ENCODE measurements at regions not wholly inside any gene's neighbourhood (a gene's known extent, or its start where the extent isn't known, plus 50 kb on each side); places are given as distances from the start of the nearest gene placed in this dataset.
"Not testable (repeated sequence)": the region's sequence is repeated elsewhere in the genome, so short reads cannot be mapped to it uniquely, and the experiment has no call there.

DNA sequence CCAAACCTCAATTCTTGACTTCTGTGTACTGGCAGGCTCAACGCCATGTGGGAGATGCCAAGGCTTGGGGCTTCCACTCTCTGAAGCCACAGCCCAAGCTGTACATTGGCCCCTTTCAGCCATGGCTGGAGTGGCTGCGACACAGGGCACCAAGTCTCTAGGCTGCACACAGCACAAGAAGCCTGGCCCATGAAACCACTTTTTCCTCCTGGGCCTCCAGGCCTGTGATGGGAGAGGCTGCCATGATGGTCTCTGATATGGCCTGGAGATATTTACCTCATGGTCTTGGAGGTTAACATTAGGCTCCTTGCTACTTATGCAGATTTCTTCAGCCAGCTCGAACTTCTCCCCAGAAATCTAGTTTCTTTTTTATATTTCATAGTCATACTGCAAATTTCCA lies 724.1 kb downstream of the RNF144A start:
- not testable (repeated sequence) for H3K9ac ChIP-seq (ENCODE audit: low read depth, low read length); H3K27me3 ChIP-seq (ENCODE audit: insufficient read depth, low read length); H3K27ac ChIP-seq (ENCODE audit: low read length); H3K36me3 ChIP-seq (ENCODE audit: insufficient read depth, low read depth, low read length); H3K4me1 ChIP-seq (ENCODE audit: insufficient read depth, low read length); H3K4me3 ChIP-seq (ENCODE audit: low read length)
- peaks cover 33% of the 10 kb centered on the region for H3K9me3 ChIP-seq (ENCODE audit: insufficient read depth, low read depth, low read length)

DNA sequence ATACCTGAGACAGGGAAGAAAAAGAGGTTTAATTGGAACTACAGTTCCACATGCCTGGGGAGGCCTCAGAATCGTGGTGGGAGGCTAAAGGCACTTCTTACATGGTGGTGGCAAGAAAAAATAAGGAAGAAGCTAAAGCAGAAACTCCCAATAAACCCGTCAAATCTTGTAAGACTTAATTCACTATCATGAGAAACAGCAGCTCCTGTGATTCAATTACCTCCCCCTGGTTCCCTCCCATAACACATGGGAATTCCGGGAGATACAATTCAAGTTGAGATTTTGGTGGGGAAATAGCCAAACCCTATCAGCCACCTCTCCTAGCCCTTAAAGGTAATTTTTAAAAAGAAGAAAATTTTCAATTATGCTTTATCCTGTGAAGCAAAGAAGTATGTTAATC lies 728.8 kb downstream of the RNF144A start:
- no peaks in the 10 kb centered on the region for H3K27me3 ChIP-seq (ENCODE audit: insufficient read depth, low read length)
- no peak overlapping the region for H3K9ac ChIP-seq (ENCODE audit: low read depth, low read length)
- no peaks in the 10 kb centered on the region for H3K36me3 ChIP-seq (ENCODE audit: insufficient read depth, low read depth, low read length)
- no peak overlapping the region for H3K4me3 ChIP-seq (ENCODE audit: low read length)
- no peak overlapping the region for H3K27ac ChIP-seq (ENCODE audit: low read length)
- peaks cover 19% of the 10 kb centered on the region for H3K9me3 ChIP-seq (ENCODE audit: insufficient read depth, low read depth, low read length)
- no peaks in the 10 kb centered on the region for H3K4me1 ChIP-seq (ENCODE audit: insufficient read depth, low read length)

DNA sequence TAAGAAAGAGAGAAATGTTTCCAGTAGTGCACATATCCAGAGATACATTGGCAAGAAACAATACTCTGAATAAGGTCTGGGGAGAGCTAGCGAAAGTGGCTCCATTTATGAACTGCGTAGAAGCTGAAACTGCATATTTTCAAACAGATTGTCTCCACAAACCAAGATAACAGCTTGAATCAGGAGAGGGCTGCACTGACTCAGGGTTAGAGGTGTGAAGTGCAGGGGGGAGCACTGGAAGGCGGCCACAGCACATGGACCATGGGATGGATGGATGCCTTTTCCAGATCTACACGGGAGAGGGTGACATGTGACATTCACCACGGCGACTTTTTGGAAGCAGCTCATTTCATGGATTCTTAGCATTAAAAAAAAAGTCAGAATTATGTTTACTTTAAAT lies 729.4 kb downstream of the RNF144A start:
- Histone ChIP-seq H3K9ac (ENCODE audit: low read depth, low read length) (no peak overlapping the region), H3K36me3 (ENCODE audit: insufficient read depth, low read depth, low read length) (no peaks in the 10 kb centered on the region), H3K27me3 (ENCODE audit: insufficient read depth, low read length) (no peaks in the 10 kb centered on the region), H3K4me1 (ENCODE audit: insufficient read depth, low read length) (no peaks in the 10 kb centered on the region), H3K4me3 (ENCODE audit: low read length) (no peak overlapping the region), H3K9me3 (ENCODE audit: insufficient read depth, low read depth, low read length) (peaks cover 13% of the 10 kb centered on the region; the same call in 1 of the 2 replicates), H3K27ac (ENCODE audit: low read length) (no peak overlapping the region)

DNA sequence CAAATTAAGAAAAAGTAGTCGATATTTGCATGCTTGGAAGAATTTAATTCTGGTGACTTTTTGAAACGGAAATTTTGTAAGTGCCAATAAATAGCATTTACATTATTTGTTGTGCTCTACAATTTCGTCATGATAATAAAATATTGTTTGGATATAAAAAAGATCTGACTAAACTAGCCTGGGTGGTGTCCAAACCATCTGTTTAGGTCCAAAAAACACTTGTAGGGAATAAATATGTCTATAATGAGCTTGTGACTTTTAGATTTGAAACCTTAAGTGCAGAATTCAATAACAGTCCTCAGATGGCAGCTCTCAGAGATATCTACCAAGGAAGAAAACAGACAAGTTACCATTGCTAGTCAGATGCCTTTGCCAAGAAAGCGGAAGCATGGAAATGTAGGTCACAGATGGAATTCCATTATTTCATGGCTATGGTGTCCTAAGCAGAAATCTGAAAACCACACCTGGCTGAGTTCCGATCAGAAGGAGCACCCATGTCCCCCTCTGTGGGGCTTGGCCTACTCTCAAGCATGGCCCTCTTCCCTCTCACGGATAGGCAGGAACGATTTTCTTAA lies 731.1 kb downstream of the RNF144A start:
- Histone ChIP-seq H3K9me3 (ENCODE audit: insufficient read depth, low read depth, low read length) (peaks cover 7% of the 10 kb centered on the region), H3K36me3 (ENCODE audit: insufficient read depth, low read depth, low read length) (no peaks in the 10 kb centered on the region), H3K4me1 (ENCODE audit: insufficient read depth, low read length) (no peaks in the 10 kb centered on the region), H3K27ac (ENCODE audit: low read length) (no peak overlapping the region), H3K9ac (ENCODE audit: low read depth, low read length) (no peak overlapping the region), H3K4me3 (ENCODE audit: low read length) (no peak overlapping the region), H3K27me3 (ENCODE audit: insufficient read depth, low read length) (no peaks in the 10 kb centered on the region)

DNA sequence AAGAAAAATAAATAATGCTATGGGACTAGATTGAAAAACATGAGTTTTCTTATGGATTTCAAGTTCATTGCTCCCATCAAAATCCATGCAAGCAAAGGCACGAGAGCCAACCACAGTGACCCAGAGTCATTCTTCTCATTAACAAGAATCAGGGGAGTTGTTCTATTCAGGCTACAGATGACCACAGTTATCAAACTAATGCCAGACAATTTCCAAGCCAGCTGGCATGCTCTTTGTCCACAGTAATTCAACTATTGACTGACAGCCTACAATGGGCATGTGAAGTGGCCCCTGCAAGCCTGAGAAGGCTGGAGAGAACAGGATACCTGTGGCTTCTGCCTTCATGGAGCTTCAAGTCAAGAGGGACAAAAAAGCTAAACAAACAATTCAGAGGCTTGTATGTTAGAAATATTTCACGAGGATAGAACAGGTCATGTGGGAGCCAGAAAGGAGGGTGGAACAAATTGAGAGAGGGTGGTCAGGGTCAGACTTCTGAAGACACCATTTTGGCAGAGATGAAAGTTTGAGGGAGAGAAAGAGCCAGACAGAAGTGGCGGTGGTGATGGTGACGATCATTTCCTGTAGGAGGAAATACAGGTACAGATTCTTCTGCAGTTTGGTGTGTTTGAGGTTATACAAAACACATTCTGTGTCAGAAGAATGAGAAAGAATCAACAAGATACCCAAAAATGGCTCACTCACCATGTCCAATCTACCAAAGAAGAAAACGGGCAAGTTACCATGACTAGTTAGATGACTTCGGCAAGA lies 732.4 kb downstream of the RNF144A start:
- no peak overlapping the region for H3K27ac ChIP-seq (ENCODE audit: low read length)
- no peak overlapping the region for H3K4me3 ChIP-seq (ENCODE audit: low read length)
- peaks cover 20% of the 10 kb centered on the region for H3K9me3 ChIP-seq (ENCODE audit: insufficient read depth, low read depth, low read length)
- H3K4me1 ChIP-seq (ENCODE audit: insufficient read depth, low read length) = no peaks in the 10 kb centered on the region
- H3K27me3 ChIP-seq (ENCODE audit: insufficient read depth, low read length) = no peaks in the 10 kb centered on the region
- no peaks in the 10 kb centered on the region for H3K36me3 ChIP-seq (ENCODE audit: insufficient read depth, low read depth, low read length)
- H3K9ac ChIP-seq (ENCODE audit: low read depth, low read length) = no peak overlapping the region

DNA sequence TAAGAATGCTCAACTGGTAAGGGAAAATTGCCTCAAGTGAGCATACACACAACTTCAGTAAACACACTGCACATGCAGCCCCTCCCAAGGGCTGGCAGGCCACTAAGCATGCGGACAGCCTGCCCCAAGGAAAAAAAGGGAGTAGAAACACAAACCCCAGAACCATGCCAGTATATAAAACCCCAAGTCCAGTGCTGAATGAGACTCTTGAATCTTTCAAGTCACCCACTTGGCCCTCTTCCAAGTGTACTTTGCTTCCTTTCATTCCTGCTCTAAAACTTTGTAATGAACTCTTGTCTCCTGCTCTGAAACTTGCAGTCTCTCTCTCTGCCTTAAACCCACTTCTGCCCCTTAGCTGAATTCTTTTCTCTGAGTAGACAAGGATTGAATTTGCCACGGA lies 736.4 kb downstream of the RNF144A start:
- no peak overlapping the region for H3K9ac ChIP-seq (ENCODE audit: low read depth, low read length)
- H3K36me3 ChIP-seq (ENCODE audit: insufficient read depth, low read depth, low read length) = no peaks in the 10 kb centered on the region
- H3K27ac ChIP-seq (ENCODE audit: low read length) = no peak overlapping the region
- H3K27me3 ChIP-seq (ENCODE audit: insufficient read depth, low read length) = no peaks in the 10 kb centered on the region
- no peak overlapping the region for H3K4me3 ChIP-seq (ENCODE audit: low read length)
- no peaks in the 10 kb centered on the region; the same call in 1 of the 2 replicates for H3K4me1 ChIP-seq (ENCODE audit: insufficient read depth, low read length)
- H3K9me3 ChIP-seq (ENCODE audit: insufficient read depth, low read depth, low read length) = peaks cover 20% of the 10 kb centered on the region

DNA sequence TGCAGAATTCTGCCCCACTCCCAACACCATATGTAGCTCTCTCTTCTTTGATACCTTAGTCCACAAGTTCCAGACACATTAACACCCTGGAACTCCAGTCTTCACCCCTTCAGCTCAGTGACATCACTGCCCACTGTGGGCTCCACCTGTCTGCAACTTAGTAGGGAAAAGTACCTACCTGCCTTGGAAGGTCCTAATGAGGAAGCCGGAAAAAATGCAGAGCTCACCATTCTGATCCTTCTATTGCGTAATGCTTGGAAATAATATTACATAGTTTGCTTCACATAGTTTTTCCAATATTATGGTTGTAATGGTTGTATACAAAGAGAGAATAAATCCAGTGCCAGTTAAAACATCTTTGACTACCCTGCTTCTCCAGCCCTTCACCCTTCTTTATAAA lies 738.4 kb downstream of the RNF144A start:
- Histone ChIP-seq H3K27me3 (ENCODE audit: insufficient read depth, low read length) (no peaks in the 10 kb centered on the region), H3K9ac (ENCODE audit: low read depth, low read length) (no peak overlapping the region), H3K27ac (ENCODE audit: low read length) (no peak overlapping the region), H3K36me3 (ENCODE audit: insufficient read depth, low read depth, low read length) (no peaks in the 10 kb centered on the region), H3K4me1 (ENCODE audit: insufficient read depth, low read length) (no peaks in the 10 kb centered on the region; the same call in 1 of the 2 replicates), H3K9me3 (ENCODE audit: insufficient read depth, low read depth, low read length) (peaks cover 23% of the 10 kb centered on the region), H3K4me3 (ENCODE audit: low read length) (no peak overlapping the region)

DNA sequence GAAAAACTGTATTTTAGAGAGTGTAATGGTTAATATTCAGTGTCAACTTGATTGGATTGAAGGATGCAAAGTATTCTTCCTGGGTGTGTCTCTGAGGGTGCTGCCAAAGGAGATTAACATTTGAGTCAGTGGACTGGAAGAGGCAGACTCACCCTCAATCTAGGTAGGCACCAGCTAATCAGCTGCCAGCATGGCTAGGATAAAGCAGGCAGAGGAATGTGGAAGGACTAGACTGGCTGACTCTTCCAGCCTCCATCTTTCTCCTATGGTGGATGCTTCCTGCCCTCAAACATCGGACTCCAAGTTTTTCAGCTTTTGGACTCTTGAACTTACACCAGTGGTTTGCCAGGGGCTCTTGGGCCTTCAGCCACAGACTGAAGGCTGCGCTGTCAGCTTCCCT lies 740.3 kb downstream of the RNF144A start:
- H3K4me1 ChIP-seq (ENCODE audit: insufficient read depth, low read length); H3K4me3 ChIP-seq (ENCODE audit: low read length); H3K27me3 ChIP-seq (ENCODE audit: insufficient read depth, low read length); H3K9ac ChIP-seq (ENCODE audit: low read depth, low read length); H3K36me3 ChIP-seq (ENCODE audit: insufficient read depth, low read depth, low read length); H3K27ac ChIP-seq (ENCODE audit: low read length): not testable (repeated sequence)
- peaks cover 20% of the 10 kb centered on the region for H3K9me3 ChIP-seq (ENCODE audit: insufficient read depth, low read depth, low read length)

DNA sequence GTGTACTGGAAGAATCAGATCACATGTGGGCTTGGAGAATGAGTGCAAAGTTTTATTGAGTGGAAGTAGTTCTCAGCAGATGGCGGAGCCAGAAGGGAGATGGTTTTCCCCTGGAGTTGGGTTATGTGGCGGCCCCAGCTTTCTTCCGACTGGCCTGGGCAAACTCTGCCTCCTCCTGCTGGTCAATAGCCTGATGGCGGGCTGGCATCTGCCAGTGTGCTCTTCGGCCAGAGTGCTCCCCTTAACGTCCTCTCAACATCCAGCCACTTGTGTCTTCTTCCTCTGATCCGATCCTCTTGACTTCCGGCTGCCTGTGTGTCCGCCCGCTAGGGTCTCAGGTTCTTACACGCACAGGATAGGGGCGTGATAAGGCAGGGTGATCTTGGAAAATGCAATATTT lies 741.3 kb downstream of the RNF144A start:
- H3K4me3 ChIP-seq (ENCODE audit: low read length) = no peak overlapping the region
- no peaks in the 10 kb centered on the region; the same call in 1 of the 2 replicates for H3K4me1 ChIP-seq (ENCODE audit: insufficient read depth, low read length)
- H3K9me3 ChIP-seq (ENCODE audit: insufficient read depth, low read depth, low read length) = peaks cover 14% of the 10 kb centered on the region
- no peaks in the 10 kb centered on the region for H3K36me3 ChIP-seq (ENCODE audit: insufficient read depth, low read depth, low read length)
- H3K9ac ChIP-seq (ENCODE audit: low read depth, low read length) = no peak overlapping the region
- H3K27ac ChIP-seq (ENCODE audit: low read length) = no peak overlapping the region
- H3K27me3 ChIP-seq (ENCODE audit: insufficient read depth, low read length) = no peaks in the 10 kb centered on the region

DNA sequence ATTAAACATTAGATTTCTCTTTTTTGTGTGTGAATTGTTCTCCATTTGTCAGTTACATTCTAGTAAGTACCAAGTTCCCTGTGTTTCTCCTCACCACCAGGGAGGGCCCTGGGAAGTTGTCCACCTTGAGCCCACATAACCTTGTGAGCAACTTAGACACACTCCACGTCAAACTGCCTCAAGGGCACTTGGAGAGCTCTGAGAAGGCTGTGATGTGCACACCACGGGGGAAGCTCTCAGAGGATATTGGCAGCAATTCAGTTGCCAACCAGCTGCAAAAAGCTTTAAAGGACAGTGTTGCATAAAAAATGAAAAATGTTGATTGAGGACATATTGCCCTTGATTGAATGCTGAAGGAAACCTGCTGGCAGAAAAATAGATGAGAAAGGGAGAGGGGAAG lies 743.6 kb downstream of the RNF144A start:
- Histone ChIP-seq H3K27me3 (ENCODE audit: insufficient read depth, low read length) (no peaks in the 10 kb centered on the region), H3K4me3 (ENCODE audit: low read length) (no peak overlapping the region)

DNA sequence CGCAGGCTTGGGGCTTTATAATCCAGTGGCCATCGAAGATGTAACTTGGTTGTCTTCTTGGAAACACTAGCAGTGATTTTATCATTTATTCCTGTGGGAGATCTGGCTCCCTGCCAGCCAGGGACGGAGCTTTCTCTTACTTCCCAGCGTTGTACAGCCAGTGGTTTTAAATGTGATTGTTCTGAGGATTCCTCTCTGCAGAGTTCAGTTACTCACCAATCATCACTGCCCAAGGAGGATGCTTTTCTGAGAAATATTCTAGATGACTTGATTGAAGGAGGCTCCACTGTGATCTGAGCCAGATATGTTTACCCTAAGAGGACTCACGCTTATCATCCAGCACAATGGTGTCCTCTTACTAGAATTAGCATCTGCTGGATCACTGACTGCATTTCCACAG lies 744.3 kb downstream of the RNF144A start:
- Histone ChIP-seq H3K9ac (ENCODE audit: low read depth, low read length) (no peak overlapping the region), H3K9me3 (ENCODE audit: insufficient read depth, low read depth, low read length) (peaks cover 4% of the 10 kb centered on the region; the same call in 1 of the 2 replicates), H3K4me3 (ENCODE audit: low read length) (no peak overlapping the region), H3K4me1 (ENCODE audit: insufficient read depth, low read length) (no peaks in the 10 kb centered on the region; the same call in 1 of the 2 replicates), H3K27me3 (ENCODE audit: insufficient read depth, low read length) (no peaks in the 10 kb centered on the region), H3K36me3 (ENCODE audit: insufficient read depth, low read depth, low read length) (no peaks in the 10 kb centered on the region), H3K27ac (ENCODE audit: low read length) (no peak overlapping the region)

More for the DNA sequence above, 743.6 kb downstream of the RNF144A start:
- Histone ChIP-seq H3K9ac (ENCODE audit: low read depth, low read length) (no peak overlapping the region), H3K4me1 (ENCODE audit: insufficient read depth, low read length) (no peaks in the 10 kb centered on the region; the same call in 1 of the 2 replicates), H3K27ac (ENCODE audit: low read length) (no peak overlapping the region), H3K9me3 (ENCODE audit: insufficient read depth, low read depth, low read length) (peaks cover 4% of the 10 kb centered on the region; the same call in 1 of the 2 replicates), H3K36me3 (ENCODE audit: insufficient read depth, low read depth, low read length) (no peaks in the 10 kb centered on the region)

DNA sequence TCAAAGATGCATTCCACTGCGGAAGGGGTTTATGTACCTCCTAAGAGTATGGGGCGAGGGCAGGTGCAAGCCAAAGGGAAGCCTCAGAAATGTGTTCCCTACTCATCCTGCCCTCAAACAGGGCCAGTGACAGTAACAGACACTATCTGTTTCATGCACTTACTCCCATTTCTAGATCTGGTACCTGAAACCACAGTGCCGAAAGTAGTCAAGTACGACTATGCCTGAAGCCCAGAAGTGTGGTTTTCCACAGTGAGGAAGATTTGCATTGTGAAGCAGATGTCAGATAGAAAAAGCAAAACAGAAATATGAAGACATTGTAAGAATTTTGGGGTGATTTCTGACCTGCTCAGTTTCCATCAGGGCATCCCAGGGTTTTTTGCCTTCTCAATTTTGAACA lies 748.7 kb downstream of the RNF144A start:
- Histone ChIP-seq H3K4me3 (ENCODE audit: low read length) (no peak overlapping the region), H3K9me3 (ENCODE audit: insufficient read depth, low read depth, low read length) (no peaks in the 10 kb centered on the region), H3K27me3 (ENCODE audit: insufficient read depth, low read length) (no peaks in the 10 kb centered on the region), H3K27ac (ENCODE audit: low read length) (no peak overlapping the region), H3K4me1 (ENCODE audit: insufficient read depth, low read length) (no peaks in the 10 kb centered on the region), H3K9ac (ENCODE audit: low read depth, low read length) (no peak overlapping the region), H3K36me3 (ENCODE audit: insufficient read depth, low read depth, low read length) (no peaks in the 10 kb centered on the region)
